ENCODE measurements at regions not wholly inside any gene's neighbourhood (a gene's known extent, or its start where the extent isn't known, plus 50 kb on each side); places are given as distances from the start of the nearest gene placed in this dataset.
"Not testable (repeated sequence)": the region's sequence is repeated elsewhere in the genome, so short reads cannot be mapped to it uniquely, and the experiment has no call there.

GRCh38 chrX:103428525-103428924 is 52.2 kb downstream of the BEX3 start:
- H3K36me3 Mint-ChIP-seq (ENCODE audit: unreplicated experiment) = no peaks in the 10 kb centered on the region
- no peak for TF ChIP-seq CTCF (IDR thresholded peaks at IDR 0.05)
- H3K27me3 Mint-ChIP-seq (ENCODE audit: unreplicated experiment) = no peaks in the 10 kb centered on the region
- H3K27ac Mint-ChIP-seq (ENCODE audit: unreplicated experiment) = no peak overlapping the region
- H3K4me3 Mint-ChIP-seq (ENCODE audit: unreplicated experiment) = no peak overlapping the region
- H3K9me3 Mint-ChIP-seq (ENCODE audit: unreplicated experiment) = no peaks in the 10 kb centered on the region
- H3K4me1 Mint-ChIP-seq (ENCODE audit: unreplicated experiment) = no peaks in the 10 kb centered on the region
- DNase-seq (ENCODE audit: extremely low spot score, unreplicated experiment) = no peak

- not testable (repeated sequence) for H3K27me3 Mint-ChIP-seq (ENCODE audit: unreplicated experiment); H3K36me3 Mint-ChIP-seq (ENCODE audit: unreplicated experiment); H3K4me1 Mint-ChIP-seq (ENCODE audit: unreplicated experiment); H3K9me3 Mint-ChIP-seq (ENCODE audit: unreplicated experiment); H3K4me3 Mint-ChIP-seq (ENCODE audit: unreplicated experiment); H3K27ac Mint-ChIP-seq (ENCODE audit: unreplicated experiment); DNase-seq (ENCODE audit: extremely low spot score, unreplicated experiment)
These were observed 52.7 kb downstream of the BEX3 start for GRCh38 chrX:103429026-103429425.

GRCh38 chrX:103431316-103431715 is 55.0 kb downstream of the BEX3 start:
- Mint-ChIP-seq H3K36me3 (ENCODE audit: unreplicated experiment) (no peaks in the 10 kb centered on the region), H3K27ac (ENCODE audit: unreplicated experiment) (no peak overlapping the region), H3K4me3 (ENCODE audit: unreplicated experiment) (no peak overlapping the region), H3K4me1 (ENCODE audit: unreplicated experiment) (no peaks in the 10 kb centered on the region), H3K9me3 (ENCODE audit: unreplicated experiment) (no peaks in the 10 kb centered on the region), H3K27me3 (ENCODE audit: unreplicated experiment) (no peaks in the 10 kb centered on the region)
- no peak for DNase-seq (ENCODE audit: extremely low spot score, unreplicated experiment)
- no peak for TF ChIP-seq CTCF (IDR thresholded peaks at IDR 0.05)

GRCh38 chrX:103432841-103433240 is 56.5 kb downstream of the BEX3 start:
- H3K9me3 Mint-ChIP-seq (ENCODE audit: unreplicated experiment); H3K27ac Mint-ChIP-seq (ENCODE audit: unreplicated experiment); H3K4me1 Mint-ChIP-seq (ENCODE audit: unreplicated experiment); H3K4me3 Mint-ChIP-seq (ENCODE audit: unreplicated experiment); H3K27me3 Mint-ChIP-seq (ENCODE audit: unreplicated experiment); H3K36me3 Mint-ChIP-seq (ENCODE audit: unreplicated experiment); DNase-seq (ENCODE audit: extremely low spot score, unreplicated experiment): not testable (repeated sequence)

- Mint-ChIP-seq H3K36me3 (ENCODE audit: unreplicated experiment) (no peaks in the 10 kb centered on the region), H3K4me3 (ENCODE audit: unreplicated experiment) (no peak overlapping the region), H3K27ac (ENCODE audit: unreplicated experiment) (no peak overlapping the region), H3K9me3 (ENCODE audit: unreplicated experiment) (no peaks in the 10 kb centered on the region), H3K4me1 (ENCODE audit: unreplicated experiment) (peaks cover 5% of the 10 kb centered on the region), H3K27me3 (ENCODE audit: unreplicated experiment) (no peaks in the 10 kb centered on the region)
- no peak for DNase-seq (ENCODE audit: extremely low spot score, unreplicated experiment)
- TF ChIP-seq CTCF (IDR thresholded peaks at IDR 0.05) = no peak
These were observed 61.0 kb downstream of the BEX3 start for GRCh38 chrX:103437147-103437873.

- H3K27me3 Mint-ChIP-seq (ENCODE audit: unreplicated experiment) = no peaks in the 10 kb centered on the region
- H3K9me3 Mint-ChIP-seq (ENCODE audit: unreplicated experiment) = no peaks in the 10 kb centered on the region
- no peak for TF ChIP-seq CTCF (IDR thresholded peaks at IDR 0.05)
- H3K36me3 Mint-ChIP-seq (ENCODE audit: unreplicated experiment) = no peaks in the 10 kb centered on the region
- DNase-seq (ENCODE audit: extremely low spot score, unreplicated experiment) = no peak
- peaks cover 17% of the 10 kb centered on the region for H3K4me1 Mint-ChIP-seq (ENCODE audit: unreplicated experiment)
- H3K27ac Mint-ChIP-seq (ENCODE audit: unreplicated experiment) = no peak overlapping the region
- H3K4me3 Mint-ChIP-seq (ENCODE audit: unreplicated experiment) = no peak overlapping the region
These were observed 62.8 kb downstream of the BEX3 start for GRCh38 chrX:103439161-103439560.
